Stomach (tissue), 4 donors: ENCODE measurements at regions not wholly inside any gene's neighbourhood (a gene's known extent, or its start where the extent isn't known, plus 50 kb on each side); places are given as distances from the start of the nearest gene placed in this dataset.

Experiments
- EP300 ChIP-seq: sonication (generic); formaldehyde crosslinking; IDR thresholded peaks from one replicate; pipeline ENCODE4 v1.6.1; 2017; ENCODE audit warnings: antibody characterized with exemption
- POLR2A ChIP-seq, 4 donors: fragments of 450-650 bp; IDR thresholded peaks; one replicate each; pipeline ENCODE4 v1.6.1; 2016; ENCODE audit warnings: antibody characterized with exemption in 4 of 4, control low read depth in 2 of 4, mild to moderate bottlenecking in 1 of 4, moderate library complexity in 1 of 4
- TF ChIP-seq, protein P1 (sequence below), 7 experiments: fragments of 450-650 bp in 4 of 7; fragments of 200-600 bp in 3 of 7; sonication (generic) in 3 of 7; IDR thresholded peaks; one replicate each; pipeline ENCODE4 v1.5.1; 2016 to 2019; ENCODE audit warnings: antibody characterized with exemption in 7 of 7, control low read depth in 2 of 7, mild to moderate bottlenecking in 1 of 7

DNA sequence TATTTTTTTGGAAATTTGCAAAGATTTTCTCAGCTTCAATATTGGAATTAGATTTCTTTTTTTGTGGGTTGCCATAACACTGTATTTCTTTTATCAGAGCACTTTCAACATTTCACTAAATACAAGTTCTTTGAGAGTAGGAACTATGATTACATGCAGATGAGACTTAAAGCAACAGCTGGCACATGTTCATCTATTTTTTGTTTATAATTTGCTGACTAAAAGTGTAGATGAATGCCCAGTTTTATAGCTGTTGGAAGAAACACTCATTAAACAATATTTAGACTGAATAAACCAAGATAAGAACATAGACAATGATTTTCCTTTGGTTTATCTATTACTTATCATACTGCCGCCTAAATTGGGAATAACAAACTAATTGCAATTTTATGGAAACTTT is 803.0 kb upstream of the KLHL1 start:
- TF ChIP-seq, protein P1, sequence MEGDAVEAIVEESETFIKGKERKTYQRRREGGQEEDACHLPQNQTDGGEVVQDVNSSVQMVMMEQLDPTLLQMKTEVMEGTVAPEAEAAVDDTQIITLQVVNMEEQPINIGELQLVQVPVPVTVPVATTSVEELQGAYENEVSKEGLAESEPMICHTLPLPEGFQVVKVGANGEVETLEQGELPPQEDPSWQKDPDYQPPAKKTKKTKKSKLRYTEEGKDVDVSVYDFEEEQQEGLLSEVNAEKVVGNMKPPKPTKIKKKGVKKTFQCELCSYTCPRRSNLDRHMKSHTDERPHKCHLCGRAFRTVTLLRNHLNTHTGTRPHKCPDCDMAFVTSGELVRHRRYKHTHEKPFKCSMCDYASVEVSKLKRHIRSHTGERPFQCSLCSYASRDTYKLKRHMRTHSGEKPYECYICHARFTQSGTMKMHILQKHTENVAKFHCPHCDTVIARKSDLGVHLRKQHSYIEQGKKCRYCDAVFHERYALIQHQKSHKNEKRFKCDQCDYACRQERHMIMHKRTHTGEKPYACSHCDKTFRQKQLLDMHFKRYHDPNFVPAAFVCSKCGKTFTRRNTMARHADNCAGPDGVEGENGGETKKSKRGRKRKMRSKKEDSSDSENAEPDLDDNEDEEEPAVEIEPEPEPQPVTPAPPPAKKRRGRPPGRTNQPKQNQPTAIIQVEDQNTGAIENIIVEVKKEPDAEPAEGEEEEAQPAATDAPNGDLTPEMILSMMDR (IDR thresholded peaks at IDR 0.05): no peak
- TF ChIP-seq EP300 (no peak), POLR2A (IDR thresholded peaks at IDR 0.05) (no peak)
